A549 (cell line): ENCODE measurements at regions not wholly inside any gene's neighbourhood (a gene's known extent, or its start where the extent isn't known, plus 50 kb on each side); places are given as distances from the start of the nearest gene placed in this dataset.

ENCODE experiments used
- ATAC-seq, 2 experiments: fragments of 200-7000 bp in 1 of 2; fragments of >200 bp in 1 of 2; cut with Nextera tagmentation in 1 of 2; cut with Tn5 transposase in 1 of 2; 3 replicates each; pipeline versions ENCODE4 v1.8.0 to v1.9.1; 2018 to 2020; ENCODE audit warnings: mild to moderate bottlenecking in 1 of 2, moderate library complexity in 1 of 2
- CTCF ChIA-PET: fragments of 300-600 bp; sonication (Branson Sonifier 250); formaldehyde crosslinking; extraction: SDS; loops from one replicate; lab custom pipeline; 2021; ENCODE audit warnings: antibody characterized with exemption, inconsistent platforms; lab: Yijun Ruan, JAX
- POLR2A ChIA-PET: fragments of 350-600 bp; formaldehyde crosslinking; extraction: SDS; loops from one replicate; lab custom pipeline; 2021; ENCODE audit warnings: antibody characterized with exemption, inconsistent platforms; lab: Yijun Ruan, JAX
- DNase-seq, 2 experiments: peaks; one replicate each; pipeline versions ENCODE4 v3.0.0 to v3.0.0-alpha.2; 2011 to 2016; ENCODE audit warnings: low read depth in 1 of 2, low spot score in 1 of 2
- FAIRE-seq: peaks from 2 replicates; lab custom pipeline; 2011; peaks lifted over from hg19 to GRCh38; lab: Jason Lieb, UNC
- H3K27ac ChIP-seq, 2 experiments: fragments of >200 bp; sonication (Bioruptor Twin); formaldehyde crosslinking; 3 replicates each; pipeline ENCODE4 v1.5.1; 2016 to 2017
- H3K4me1 ChIP-seq: fragments of >200 bp; sonication (Bioruptor Twin); formaldehyde crosslinking; 3 replicates; pipeline ENCODE4 v1.6.1; 2016
- H3K4me2 ChIP-seq: fragments of >200 bp; sonication (Bioruptor Twin); formaldehyde crosslinking; 3 replicates; pipeline ENCODE4 v1.6.1; 2016
- H3K4me3 ChIP-seq: fragments of >200 bp; sonication (Bioruptor Twin); formaldehyde crosslinking; 3 replicates; pipeline ENCODE4 v1.5.1; 2016
- H3K9me3 ChIP-seq: fragments of >200 bp; sonication (Bioruptor Twin); formaldehyde crosslinking; 3 replicates; pipeline ENCODE4 v1.6.1; 2016
- ATOH8 ChIP-seq: fragments of 250-450 bp; sonication (Bioruptor Pico); IDR thresholded peaks from 2 replicates; pipeline ENCODE4 v1.5.0; 2020; ENCODE audit warnings: low read depth, mild to moderate bottlenecking, moderate library complexity
- EHF ChIP-seq: fragments of 250-450 bp; sonication (Bioruptor Pico); IDR thresholded peaks from 2 replicates; pipeline ENCODE4 v1.5.0; 2020; ENCODE audit warnings: mild to moderate bottlenecking
- GATA3 ChIP-seq: IDR thresholded peaks from 2 replicates; pipeline ENCODE4 v1.6.1; 2012; ENCODE audit warnings: borderline replicate concordance
- HDAC2 ChIP-seq: fragments of 200-600 bp; sonication (generic); IDR thresholded peaks from 2 replicates; pipeline ENCODE4 v1.6.1; 2016
- HMGXB4 ChIP-seq: fragments of 250-450 bp; sonication (Bioruptor Pico); IDR thresholded peaks from 2 replicates; pipeline ENCODE4 v1.5.0; 2021; ENCODE audit warnings: mild to moderate bottlenecking, moderate library complexity, borderline replicate concordance
- HOXA7 ChIP-seq: fragments of 250-450 bp; sonication (Bioruptor Pico); IDR thresholded peaks from 2 replicates; pipeline ENCODE4 v1.5.0; 2020; ENCODE audit warnings: mild to moderate bottlenecking, moderate library complexity
- MYC ChIP-seq: IDR thresholded peaks from 2 replicates; pipeline ENCODE4 v1.6.1; 2012; ENCODE audit warnings: mild to moderate bottlenecking, inconsistent platforms, low read length, improper control_type of control experiment, borderline replicate concordance
- NFE2L2 ChIP-seq: fragments of 150-350 bp; conservative IDR thresholded peaks from 2 replicates; pipeline ENCODE4 v1.6.1; 2014; ENCODE audit warnings: low read length
- NR3C1 ChIP-seq: fragments of >200 bp; sonication (Bioruptor Twin); formaldehyde crosslinking; IDR thresholded peaks from 3 replicates; pipeline ENCODE4 v1.6.1; 2017
- RAD21 ChIP-seq, 2 experiments: fragments of >200 bp in 1 of 2; sonication (Bioruptor Twin) in 1 of 2; formaldehyde crosslinking in 1 of 2; IDR thresholded peaks in 1 of 2; conservative IDR thresholded peaks in 1 of 2; 2 replicates in 1 of 2; 3 replicates in 1 of 2; pipeline ENCODE4 v1.6.1; 2012 to 2018; ENCODE audit warnings: inconsistent platforms in 1 of 2
- RARB ChIP-seq: fragments of 250-450 bp; sonication (Bioruptor Pico); IDR thresholded peaks from 2 replicates; pipeline ENCODE4 v1.8.0; 2021; ENCODE audit warnings: mild to moderate bottlenecking, moderate library complexity
- WGBS: methylation state at CpG from one replicate; pipeline ENCODE4 v1.1.6; 2017; ENCODE audit errors: missing lambda C conversion rate; 5-methylcytosine and 5-hydroxymethylcytosine counted together
- TF ChIP-seq, protein P1 (sequence below): fragments of 150-350 bp; IDR thresholded peaks from 2 replicates; pipeline ENCODE4 v1.6.1; 2014; ENCODE audit warnings: low read depth, mild to moderate bottlenecking, low read length
- TF ChIP-seq, protein P2 (sequence below): IDR thresholded peaks from 2 replicates; pipeline ENCODE4 v1.6.1; 2012
- TF ChIP-seq, protein P3 (sequence below): fragments of 200-600 bp; sonication (generic); IDR thresholded peaks from 2 replicates; pipeline ENCODE4 v1.6.1; 2016; ENCODE audit warnings: antibody characterized with exemption, mild to moderate bottlenecking, moderate library complexity

DNA sequence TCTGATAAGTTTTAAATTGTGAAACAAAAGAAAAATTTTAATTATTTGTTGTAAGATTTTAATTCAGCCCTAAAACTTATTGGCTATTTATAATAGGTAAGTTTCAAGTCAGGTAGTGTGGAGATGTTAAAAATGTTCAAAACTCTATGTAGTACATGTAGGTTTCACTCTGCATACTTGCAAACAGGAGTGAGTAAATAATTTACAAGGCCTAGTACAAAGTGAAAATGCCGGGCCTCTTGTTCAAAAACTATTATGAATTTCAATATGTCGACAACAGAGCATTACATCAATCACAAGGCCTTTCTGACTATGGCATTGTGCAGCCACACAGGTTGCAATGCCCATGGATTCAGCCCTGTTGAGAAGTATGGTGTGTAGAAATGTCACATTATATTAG is 80.9 kb upstream of the GRIK2 start:
- DNase-seq (no peak), FAIRE-seq (no peak), ATAC-seq (no peak)
- Histone ChIP-seq H3K9me3 (no peaks in the 10 kb centered on the region), H3K4me3 (no peak overlapping the region), H3K27ac (no peak overlapping the region), H3K4me1 (no peaks in the 10 kb centered on the region), H3K4me2 (no peak overlapping the region)
- POLR2A ChIA-PET: no interaction called here
- CTCF ChIA-PET: no interaction called here
- 3% methylated on average over 2 of the region's 2 CpGs for WGBS
- TF ChIP-seq HOXA7 (CRISPR knock-in tag) (no peak), NR3C1 (no peak), RARB (no peak), RAD21 (conservative IDR thresholded peaks at IDR 0.05 in 1 of 2, IDR thresholded peaks at IDR 0.05 in 1 of 2) (no peak), HDAC2 (no peak), MYC (no peak)
- TF ChIP-seq, protein P1, sequence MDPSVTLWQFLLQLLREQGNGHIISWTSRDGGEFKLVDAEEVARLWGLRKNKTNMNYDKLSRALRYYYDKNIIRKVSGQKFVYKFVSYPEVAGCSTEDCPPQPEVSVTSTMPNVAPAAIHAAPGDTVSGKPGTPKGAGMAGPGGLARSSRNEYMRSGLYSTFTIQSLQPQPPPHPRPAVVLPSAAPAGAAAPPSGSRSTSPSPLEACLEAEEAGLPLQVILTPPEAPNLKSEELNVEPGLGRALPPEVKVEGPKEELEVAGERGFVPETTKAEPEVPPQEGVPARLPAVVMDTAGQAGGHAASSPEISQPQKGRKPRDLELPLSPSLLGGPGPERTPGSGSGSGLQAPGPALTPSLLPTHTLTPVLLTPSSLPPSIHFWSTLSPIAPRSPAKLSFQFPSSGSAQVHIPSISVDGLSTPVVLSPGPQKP: no peak
- TF ChIP-seq, protein P2, sequence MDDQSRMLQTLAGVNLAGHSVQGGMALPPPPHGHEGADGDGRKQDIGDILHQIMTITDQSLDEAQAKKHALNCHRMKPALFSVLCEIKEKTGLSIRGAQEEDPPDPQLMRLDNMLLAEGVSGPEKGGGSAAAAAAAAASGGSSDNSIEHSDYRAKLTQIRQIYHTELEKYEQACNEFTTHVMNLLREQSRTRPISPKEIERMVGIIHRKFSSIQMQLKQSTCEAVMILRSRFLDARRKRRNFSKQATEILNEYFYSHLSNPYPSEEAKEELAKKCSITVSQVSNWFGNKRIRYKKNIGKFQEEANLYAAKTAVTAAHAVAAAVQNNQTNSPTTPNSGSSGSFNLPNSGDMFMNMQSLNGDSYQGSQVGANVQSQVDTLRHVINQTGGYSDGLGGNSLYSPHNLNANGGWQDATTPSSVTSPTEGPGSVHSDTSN: no peak

DNA sequence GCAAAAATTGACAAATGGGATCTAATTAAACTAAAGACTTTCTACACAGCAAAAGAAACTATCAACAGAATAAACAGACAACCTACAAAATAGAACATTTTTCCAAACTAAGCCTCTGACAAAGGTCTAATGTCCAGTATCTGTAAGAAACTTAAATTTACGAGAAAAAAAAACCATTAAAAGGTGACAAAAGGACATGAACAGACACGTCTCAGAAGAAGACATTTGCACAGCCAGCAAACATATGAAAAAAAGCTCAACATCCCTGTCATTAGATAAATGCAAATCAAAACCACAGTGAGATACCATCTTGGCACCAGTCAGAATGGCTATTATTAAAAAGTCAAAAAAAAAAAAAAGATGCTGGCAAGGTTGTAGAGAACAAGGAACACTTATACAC is 70.6 kb upstream of the GRIK2 start:
- CTCF ChIA-PET: no interaction called here

DNA sequence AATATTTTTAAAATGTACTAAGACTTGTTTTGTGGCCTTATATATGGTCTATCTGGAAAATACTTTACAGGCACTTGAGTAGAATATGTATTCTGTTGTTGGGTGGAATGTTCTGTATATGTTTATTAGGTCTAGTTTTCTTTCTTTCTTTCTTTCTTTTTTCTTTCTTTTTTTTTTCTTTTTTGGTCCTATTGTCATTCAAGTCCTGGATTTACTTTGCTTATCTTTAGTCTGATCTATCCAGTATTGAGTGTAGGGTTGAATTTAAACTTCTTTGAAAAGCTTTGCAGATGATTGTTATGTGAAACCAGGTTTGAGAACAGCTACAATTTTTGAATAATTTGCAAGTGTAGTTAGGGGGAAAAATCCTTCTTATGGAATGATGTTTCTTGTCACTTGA is 67.1 kb upstream of the GRIK2 start:
- H3K9me3 ChIP-seq: no peaks in the 10 kb centered on the region
- ChIA-PET CTCF (no interaction called here), POLR2A (no interaction called here)
- TF ChIP-seq NR3C1 (no peak), HMGXB4 (CRISPR knock-in tag) (no peak), GATA3 (no peak), NFE2L2 (no peak)
- TF ChIP-seq, protein P3, sequence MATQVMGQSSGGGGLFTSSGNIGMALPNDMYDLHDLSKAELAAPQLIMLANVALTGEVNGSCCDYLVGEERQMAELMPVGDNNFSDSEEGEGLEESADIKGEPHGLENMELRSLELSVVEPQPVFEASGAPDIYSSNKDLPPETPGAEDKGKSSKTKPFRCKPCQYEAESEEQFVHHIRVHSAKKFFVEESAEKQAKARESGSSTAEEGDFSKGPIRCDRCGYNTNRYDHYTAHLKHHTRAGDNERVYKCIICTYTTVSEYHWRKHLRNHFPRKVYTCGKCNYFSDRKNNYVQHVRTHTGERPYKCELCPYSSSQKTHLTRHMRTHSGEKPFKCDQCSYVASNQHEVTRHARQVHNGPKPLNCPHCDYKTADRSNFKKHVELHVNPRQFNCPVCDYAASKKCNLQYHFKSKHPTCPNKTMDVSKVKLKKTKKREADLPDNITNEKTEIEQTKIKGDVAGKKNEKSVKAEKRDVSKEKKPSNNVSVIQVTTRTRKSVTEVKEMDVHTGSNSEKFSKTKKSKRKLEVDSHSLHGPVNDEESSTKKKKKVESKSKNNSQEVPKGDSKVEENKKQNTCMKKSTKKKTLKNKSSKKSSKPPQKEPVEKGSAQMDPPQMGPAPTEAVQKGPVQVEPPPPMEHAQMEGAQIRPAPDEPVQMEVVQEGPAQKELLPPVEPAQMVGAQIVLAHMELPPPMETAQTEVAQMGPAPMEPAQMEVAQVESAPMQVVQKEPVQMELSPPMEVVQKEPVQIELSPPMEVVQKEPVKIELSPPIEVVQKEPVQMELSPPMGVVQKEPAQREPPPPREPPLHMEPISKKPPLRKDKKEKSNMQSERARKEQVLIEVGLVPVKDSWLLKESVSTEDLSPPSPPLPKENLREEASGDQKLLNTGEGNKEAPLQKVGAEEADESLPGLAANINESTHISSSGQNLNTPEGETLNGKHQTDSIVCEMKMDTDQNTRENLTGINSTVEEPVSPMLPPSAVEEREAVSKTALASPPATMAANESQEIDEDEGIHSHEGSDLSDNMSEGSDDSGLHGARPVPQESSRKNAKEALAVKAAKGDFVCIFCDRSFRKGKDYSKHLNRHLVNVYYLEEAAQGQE: no peak
- TF ChIP-seq, all 56 proteins: peak for 0
- Histone ChIP-seq H3K4me2 (no peak overlapping the region), H3K4me1 (no peaks in the 10 kb centered on the region), H3K27ac (no peak overlapping the region), H3K4me3 (no peak overlapping the region)
- DNase-seq: no peak
- FAIRE-seq: no peak
- no peak for ATAC-seq

More for the DNA sequence above, 70.6 kb upstream of the GRIK2 start:
- DNase-seq (no peak), ATAC-seq (no peak), FAIRE-seq (no peak)
- WGBS: 25% methylated on average over 2 of the region's 2 CpGs
- no peak overlapping the region for H3K27ac ChIP-seq
- H3K9me3 ChIP-seq: no peaks in the 10 kb centered on the region
- TF ChIP-seq EHF (CRISPR knock-in tag) (no peak), ATOH8 (CRISPR knock-in tag) (no peak)
- POLR2A ChIA-PET: no interaction called here
- H3K4me2 ChIP-seq: no peak overlapping the region
- H3K4me1 ChIP-seq: no peaks in the 10 kb centered on the region
- no peak overlapping the region for H3K4me3 ChIP-seq
